ENCODE measurements at regions not wholly inside any gene's neighbourhood (a gene's known extent, or its start where the extent isn't known, plus 50 kb on each side); places are given as distances from the start of the nearest gene placed in this dataset.

- TF ChIP-seq CHD7 (IDR thresholded peaks at IDR 0.05; ENCODE audit: insufficient replicate concordance, low read length) (no peak), CTCF (IDR thresholded peaks at IDR 0.05; ENCODE audit: control extremely low read depth in 1 of 3, insufficient read depth in 1 of 3, low read depth in 1 of 3, low read length in 3 of 3) (no peak), SP1 (IDR thresholded peaks at IDR 0.05; ENCODE audit: low read depth, low read length) (no peak), TEAD4 (IDR thresholded peaks at IDR 0.05; ENCODE audit: low read depth, low read length) (no peak), RAD21 (IDR thresholded peaks at IDR 0.05 in 1 of 2, conservative IDR thresholded peaks at IDR 0.05 in 1 of 2; ENCODE audit: low read depth in 2 of 2, low read length in 2 of 2) (no peak), CEBPB (IDR thresholded peaks at IDR 0.05; ENCODE audit: low read depth, low read length) (no peak), E2F6 (IDR thresholded peaks at IDR 0.05) (no peak)
Observed at GRCh38 chr5:173835131-173835530, 53.0 kb upstream of the CPEB4 start (continued).
